Epidermal melanocyte (primary cell): ENCODE measurements at regions not wholly inside any gene's neighbourhood (a gene's known extent, or its start where the extent isn't known, plus 50 kb on each side); places are given as distances from the start of the nearest gene placed in this dataset.

ENCODE experiments used
- DNase-seq: peaks from one replicate; pipeline ENCODE4 v3.0.0; 2011; ENCODE audit warnings: low spot score; ENCODE audit not compliant: insufficient read length

GRCh38 chr2:12278217-12278750 lies 438.5 kb upstream of the TRIB2 start:
- no peak for DNase-seq

GRCh38 chr2:12282780-12283695 lies 433.7 kb upstream of the TRIB2 start:
- no peak for DNase-seq

GRCh38 chr2:12284037-12284436 lies 432.7 kb upstream of the TRIB2 start:
- DNase-seq = no peak

GRCh38 chr2:12284487-12284886 lies 432.2 kb upstream of the TRIB2 start:
- DNase-seq = no peak

- DNase-seq = no peak
Observed at GRCh38 chr2:12286347-12286746, 430.4 kb upstream of the TRIB2 start.

- peak; percentile 22 for DNase-seq
Observed at GRCh38 chr2:12287220-12287751, 429.4 kb upstream of the TRIB2 start.

- DNase-seq = no peak
Observed at GRCh38 chr2:12288048-12288447, 428.7 kb upstream of the TRIB2 start.

- DNase-seq = no peak
Observed at GRCh38 chr2:12289120-12289802, 427.5 kb upstream of the TRIB2 start.

- DNase-seq = no peak
Observed at GRCh38 chr2:12291303-12291702, 425.4 kb upstream of the TRIB2 start.

GRCh38 chr2:12293874-12294273 lies 422.9 kb upstream of the TRIB2 start:
- no peak for DNase-seq

- DNase-seq = no peak
Observed at GRCh38 chr2:12295856-12296519, 420.7 kb upstream of the TRIB2 start.

GRCh38 chr2:12296915-12297314 lies 419.8 kb upstream of the TRIB2 start:
- DNase-seq = no peak

- no peak for DNase-seq
Observed at GRCh38 chr2:12298352-12298751, 418.4 kb upstream of the TRIB2 start.

- DNase-seq = no peak
Observed at GRCh38 chr2:12299431-12299830, 417.3 kb upstream of the TRIB2 start.

GRCh38 chr2:12300019-12300602 lies 416.6 kb upstream of the TRIB2 start:
- DNase-seq = no peak

GRCh38 chr2:12300927-12301326 lies 415.8 kb upstream of the TRIB2 start:
- DNase-seq = no peak

GRCh38 chr2:12302140-12302539 lies 414.6 kb upstream of the TRIB2 start:
- no peak for DNase-seq

GRCh38 chr2:12302691-12303090 lies 414.0 kb upstream of the TRIB2 start:
- DNase-seq = no peak

GRCh38 chr2:12303181-12304030 lies 413.3 kb upstream of the TRIB2 start:
- DNase-seq = peak; percentile 29

GRCh38 chr2:12304564-12305171 lies 412.1 kb upstream of the TRIB2 start:
- DNase-seq = no peak
